Stimulated activated naive B cell treated with anti-CD40 and anti-IgM and Interleukin-4, amounts not matched to agents 10 μg/mL and 1 μg/mL and 100 μg/mL, for 72 hours (primary cell): ENCODE measurements at regions not wholly inside any gene's neighbourhood (a gene's known extent, or its start where the extent isn't known, plus 50 kb on each side); places are given as distances from the start of the nearest gene placed in this dataset.
"Not testable (repeated sequence)": the region's sequence is repeated elsewhere in the genome, so short reads cannot be mapped to it uniquely, and the experiment has no call there.

Experiments
- ATAC-seq, 2 donors: fragments of 150-1000 bp; cut with Tn5 transposase; replicated peaks; 2 replicates each; pipeline ENCODE4 v1.10.0; 2021; ENCODE audit warnings: moderate library complexity in 1 of 2
- DNase-seq: peaks from one replicate; pipeline ENCODE4 v3.0.0; 2021
- H3K27ac Mint-ChIP-seq: one replicate; pipeline ENCODE4 v1.8.0; 2022; ENCODE audit warnings: mild to moderate bottlenecking, mixed read lengths
- H3K27me3 Mint-ChIP-seq, 2 donors: one replicate each; pipeline ENCODE4 v1.8.0; 2022; ENCODE audit warnings: mixed read lengths in 2 of 2
- H3K36me3 Mint-ChIP-seq, 2 donors: one replicate each; pipeline ENCODE4 v1.8.0; 2022; ENCODE audit warnings: mixed read lengths in 2 of 2, mild to moderate bottlenecking in 1 of 2
- H3K4me1 Mint-ChIP-seq, 2 donors: one replicate each; pipeline ENCODE4 v1.8.0; 2022; ENCODE audit warnings: mixed read lengths in 2 of 2, mild to moderate bottlenecking in 1 of 2
- H3K4me3 Mint-ChIP-seq, 2 donors: one replicate each; pipeline ENCODE4 v1.8.0; 2022; ENCODE audit warnings: mild to moderate bottlenecking in 2 of 2, mixed read lengths in 2 of 2, moderate library complexity in 1 of 2
- H3K9me3 Mint-ChIP-seq, 2 donors: one replicate each; pipeline ENCODE4 v1.8.0; 2022; ENCODE audit warnings: mixed read lengths in 2 of 2, mild to moderate bottlenecking in 1 of 2

GRCh38 chr10:109744020-109744419 lies 179.3 kb downstream of the XPNPEP1 start:
- ATAC-seq (no peak), DNase-seq (no peak)
- no peaks in the 10 kb centered on the region for H3K36me3 Mint-ChIP-seq
- H3K4me1 Mint-ChIP-seq: no peaks in the 10 kb centered on the region
- no peak overlapping the region for H3K4me3 Mint-ChIP-seq
- peaks cover 0 to 6% of the 10 kb centered on the region in 2 donors for H3K27me3 Mint-ChIP-seq
- H3K27ac Mint-ChIP-seq: no peak overlapping the region
- H3K9me3 Mint-ChIP-seq: no peaks in the 10 kb centered on the region

DNA sequence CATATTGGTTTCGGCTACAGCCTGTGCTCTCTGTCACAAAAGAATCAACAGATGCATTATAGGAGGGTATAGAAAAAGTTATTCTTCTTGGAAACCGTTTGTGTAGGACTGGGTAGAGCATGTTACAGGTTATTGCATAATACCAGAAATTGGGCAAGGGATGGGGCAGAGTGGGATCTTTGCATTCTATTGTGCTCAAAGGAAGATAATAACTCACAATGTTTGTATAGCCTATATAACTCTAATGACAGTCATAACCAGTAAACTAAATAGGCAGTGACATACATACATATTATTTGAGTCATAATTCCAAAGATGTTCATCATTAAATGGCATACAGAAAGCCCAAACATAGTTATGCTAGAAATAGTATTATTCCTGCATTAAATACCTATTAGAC lies 179.7 kb downstream of the XPNPEP1 start:
- Mint-ChIP-seq H3K4me3 (no peak overlapping the region), H3K9me3 (no peaks in the 10 kb centered on the region), H3K27ac (no peak overlapping the region), H3K36me3 (no peaks in the 10 kb centered on the region), H3K4me1 (no peaks in the 10 kb centered on the region), H3K27me3 (peaks cover 0 to 6% of the 10 kb centered on the region in 2 donors)
- DNase-seq: no peak
- no peak for ATAC-seq

DNA sequence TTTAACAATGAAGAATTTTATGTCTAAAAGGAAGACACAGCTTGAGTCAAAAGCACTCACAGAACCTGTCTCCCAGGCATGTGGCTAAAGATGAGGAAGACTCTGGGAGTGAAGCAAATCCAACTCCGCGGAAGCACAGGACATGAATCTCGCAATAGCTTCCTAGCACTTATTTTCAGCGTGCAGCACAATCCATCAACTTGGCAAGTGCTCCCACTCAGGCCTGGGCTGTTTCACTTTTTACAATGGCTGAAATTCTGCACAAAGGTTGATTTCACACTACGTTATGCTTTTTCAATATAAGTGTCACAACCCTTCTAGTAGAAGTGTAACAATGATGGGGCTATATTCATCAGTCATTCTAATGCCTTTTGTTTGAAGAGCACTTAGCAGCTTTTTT lies 180.2 kb downstream of the XPNPEP1 start:
- H3K4me1 Mint-ChIP-seq: no peaks in the 10 kb centered on the region
- no peaks in the 10 kb centered on the region for H3K9me3 Mint-ChIP-seq
- no peak for DNase-seq
- peaks cover 0 to 6% of the 10 kb centered on the region in 2 donors for H3K27me3 Mint-ChIP-seq
- no peaks in the 10 kb centered on the region for H3K36me3 Mint-ChIP-seq
- no peak overlapping the region for H3K4me3 Mint-ChIP-seq
- no peak for ATAC-seq
- H3K27ac Mint-ChIP-seq: no peak overlapping the region

GRCh38 chr10:109741712-109742111 lies 181.6 kb downstream of the XPNPEP1 start:
- H3K27me3 Mint-ChIP-seq: peaks cover 0 to 6% of the 10 kb centered on the region in 2 donors
- H3K27ac Mint-ChIP-seq: no peak overlapping the region
- H3K4me1 Mint-ChIP-seq: no peaks in the 10 kb centered on the region
- no peak overlapping the region for H3K4me3 Mint-ChIP-seq
- no peaks in the 10 kb centered on the region for H3K9me3 Mint-ChIP-seq
- DNase-seq: no peak
- no peaks in the 10 kb centered on the region for H3K36me3 Mint-ChIP-seq
- ATAC-seq: no peak

- H3K9me3 Mint-ChIP-seq: no peaks in the 10 kb centered on the region
- DNase-seq (no peak), ATAC-seq (no peak)
- H3K36me3 Mint-ChIP-seq: no peaks in the 10 kb centered on the region
- no peak overlapping the region for H3K27ac Mint-ChIP-seq
- H3K27me3 Mint-ChIP-seq: peaks cover 0 to 6% of the 10 kb centered on the region in 2 donors
- no peaks in the 10 kb centered on the region for H3K4me1 Mint-ChIP-seq
- H3K4me3 Mint-ChIP-seq: no peak overlapping the region
Observed at GRCh38 chr10:109740436-109740835, 182.9 kb downstream of the XPNPEP1 start.

DNA sequence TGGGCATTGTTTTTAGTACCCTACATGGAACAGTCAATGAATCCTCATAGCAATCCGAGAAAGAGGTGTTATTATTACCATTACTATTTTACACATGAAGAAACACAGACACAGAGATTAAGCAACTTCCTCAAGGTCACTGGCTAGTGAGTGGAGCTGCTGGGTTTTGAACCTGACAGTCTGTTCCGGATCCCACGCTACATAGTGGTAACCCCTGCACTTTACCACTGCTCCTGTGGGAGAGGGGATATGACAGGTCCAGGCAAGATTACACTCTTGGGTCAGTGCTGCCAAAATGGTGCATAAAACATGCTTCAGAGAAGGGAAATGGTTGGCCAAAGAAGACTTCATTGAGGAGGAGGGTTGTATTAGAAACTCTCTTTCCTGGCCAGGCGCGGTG lies 185.7 kb downstream of the XPNPEP1 start:
- Mint-ChIP-seq H3K36me3 (no peaks in the 10 kb centered on the region), H3K9me3 (no peaks in the 10 kb centered on the region), H3K27me3 (peaks cover 0 to 6% of the 10 kb centered on the region in 2 donors), H3K4me1 (no peaks in the 10 kb centered on the region), H3K27ac (no peak overlapping the region), H3K4me3 (no peak overlapping the region)
- DNase-seq (no peak), ATAC-seq (no peak)

- peaks cover 0 to 6% of the 10 kb centered on the region in 2 donors for H3K27me3 Mint-ChIP-seq
- no peak overlapping the region for H3K27ac Mint-ChIP-seq
- H3K4me1 Mint-ChIP-seq: no peaks in the 10 kb centered on the region
- no peak for ATAC-seq
- H3K9me3 Mint-ChIP-seq: no peaks in the 10 kb centered on the region
- no peak for DNase-seq
- no peak overlapping the region for H3K4me3 Mint-ChIP-seq
- H3K36me3 Mint-ChIP-seq: no peaks in the 10 kb centered on the region
Observed at GRCh38 chr10:109737009-109737408, 186.3 kb downstream of the XPNPEP1 start.

DNA sequence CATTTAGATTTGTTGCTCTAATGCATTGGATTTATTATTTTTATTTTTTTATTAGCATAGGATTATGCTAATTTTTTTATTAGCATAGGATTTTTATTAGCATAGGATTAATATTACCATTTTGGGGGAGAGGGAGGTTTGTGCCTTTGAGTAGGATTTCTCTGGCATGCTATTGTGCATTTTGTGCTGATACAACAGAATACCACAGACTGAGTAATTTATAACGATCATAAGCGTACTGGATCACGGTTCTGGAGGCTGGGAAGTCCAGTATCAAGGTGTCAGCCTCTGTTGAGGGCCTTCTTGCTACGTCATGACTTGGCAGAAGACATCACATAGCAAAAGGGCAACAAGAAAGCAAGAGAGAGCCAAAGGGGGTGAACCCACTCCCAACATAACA lies 187.5 kb downstream of the XPNPEP1 start:
- H3K4me3 Mint-ChIP-seq: no peak overlapping the region
- H3K27ac Mint-ChIP-seq: no peak overlapping the region
- no peaks in the 10 kb centered on the region for H3K36me3 Mint-ChIP-seq
- peaks cover 0 to 6% of the 10 kb centered on the region in 2 donors for H3K27me3 Mint-ChIP-seq
- H3K4me1 Mint-ChIP-seq: no peaks in the 10 kb centered on the region
- DNase-seq (no peak), ATAC-seq (no peak)
- no peaks in the 10 kb centered on the region for H3K9me3 Mint-ChIP-seq

GRCh38 chr10:109732254-109732965 lies 190.9 kb downstream of the XPNPEP1 start:
- Mint-ChIP-seq H3K9me3 (peaks cover 0 to 2% of the 10 kb centered on the region in 2 donors), H3K4me3 (no peak overlapping the region), H3K4me1 (no peaks in the 10 kb centered on the region), H3K27ac (no peak overlapping the region), H3K27me3 (no peaks in the 10 kb centered on the region), H3K36me3 (no peaks in the 10 kb centered on the region)
- DNase-seq: no peak
- ATAC-seq: no peak

DNA sequence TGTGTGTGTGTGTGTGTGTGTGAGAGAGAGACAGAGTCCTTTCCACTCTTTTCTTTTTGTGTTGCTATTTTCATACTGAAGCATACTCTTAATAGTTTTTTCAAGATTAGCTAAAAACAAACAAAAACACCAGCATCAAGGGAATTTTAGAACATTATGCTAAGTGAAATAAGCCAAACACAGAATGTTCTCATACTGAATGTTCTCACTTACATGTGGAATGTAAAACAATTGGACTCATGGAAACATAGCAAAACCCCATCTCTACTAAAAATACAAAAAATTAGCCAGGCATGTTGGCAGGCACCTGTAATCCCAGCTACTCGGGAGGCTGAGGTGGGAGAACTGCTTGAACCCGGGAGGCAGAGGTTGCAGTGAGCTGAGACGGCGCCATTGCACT lies 193.4 kb downstream of the XPNPEP1 start:
- H3K4me1 Mint-ChIP-seq, H3K36me3 Mint-ChIP-seq, DNase-seq, H3K27ac Mint-ChIP-seq, ATAC-seq, H3K9me3 Mint-ChIP-seq, H3K4me3 Mint-ChIP-seq, H3K27me3 Mint-ChIP-seq: not testable (repeated sequence)

- H3K4me3 Mint-ChIP-seq: no peak overlapping the region
- no peaks in the 10 kb centered on the region for H3K27me3 Mint-ChIP-seq
Observed at GRCh38 chr10:109727436-109727835, 195.9 kb downstream of the XPNPEP1 start.

GRCh38 chr10:109726473-109726872 lies 196.8 kb downstream of the XPNPEP1 start:
- Mint-ChIP-seq H3K36me3 (no peaks in the 10 kb centered on the region), H3K4me1 (no peaks in the 10 kb centered on the region), H3K27ac (no peak overlapping the region), H3K27me3 (no peaks in the 10 kb centered on the region), H3K9me3 (peaks cover 4 to 5% of the 10 kb centered on the region in 2 donors), H3K4me3 (no peak overlapping the region)
- DNase-seq (no peak), ATAC-seq (no peak)

More at GRCh38 chr10:109727436-109727835, 195.9 kb downstream of the XPNPEP1 start:
- no peak for ATAC-seq
- Mint-ChIP-seq H3K9me3 (peaks cover 4 to 5% of the 10 kb centered on the region in 2 donors), H3K4me1 (no peaks in the 10 kb centered on the region), H3K36me3 (no peaks in the 10 kb centered on the region), H3K27ac (no peak overlapping the region)
- DNase-seq: no peak

DNA sequence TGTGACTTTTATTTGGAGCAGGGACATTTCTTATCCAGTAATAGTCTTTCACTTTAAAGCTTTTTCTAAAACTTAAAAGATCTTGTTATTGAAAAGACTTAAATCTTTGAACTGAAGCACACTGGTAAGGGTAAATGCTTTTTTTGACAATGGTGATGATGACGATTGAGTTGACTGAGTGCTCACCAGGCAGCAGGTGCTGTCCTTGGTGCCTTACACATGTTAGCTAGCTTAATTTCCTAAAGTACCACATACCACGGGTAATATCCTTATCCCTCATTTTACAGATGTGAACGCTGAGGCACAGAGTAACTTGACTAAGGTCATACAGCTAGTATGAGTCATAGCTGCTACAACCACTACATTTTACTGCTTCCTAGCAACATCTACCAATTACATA lies 200.0 kb downstream of the XPNPEP1 start:
- Mint-ChIP-seq H3K27ac (no peak overlapping the region), H3K4me3 (no peak overlapping the region), H3K9me3 (peaks cover 4 to 5% of the 10 kb centered on the region in 2 donors), H3K36me3 (no peaks in the 10 kb centered on the region), H3K4me1 (no peaks in the 10 kb centered on the region), H3K27me3 (no peaks in the 10 kb centered on the region)
- ATAC-seq: no peak
- DNase-seq: no peak

GRCh38 chr10:109721453-109722064 lies 201.8 kb downstream of the XPNPEP1 start:
- peaks cover 0 to 6% of the 10 kb centered on the region in 2 donors for H3K27me3 Mint-ChIP-seq

DNA sequence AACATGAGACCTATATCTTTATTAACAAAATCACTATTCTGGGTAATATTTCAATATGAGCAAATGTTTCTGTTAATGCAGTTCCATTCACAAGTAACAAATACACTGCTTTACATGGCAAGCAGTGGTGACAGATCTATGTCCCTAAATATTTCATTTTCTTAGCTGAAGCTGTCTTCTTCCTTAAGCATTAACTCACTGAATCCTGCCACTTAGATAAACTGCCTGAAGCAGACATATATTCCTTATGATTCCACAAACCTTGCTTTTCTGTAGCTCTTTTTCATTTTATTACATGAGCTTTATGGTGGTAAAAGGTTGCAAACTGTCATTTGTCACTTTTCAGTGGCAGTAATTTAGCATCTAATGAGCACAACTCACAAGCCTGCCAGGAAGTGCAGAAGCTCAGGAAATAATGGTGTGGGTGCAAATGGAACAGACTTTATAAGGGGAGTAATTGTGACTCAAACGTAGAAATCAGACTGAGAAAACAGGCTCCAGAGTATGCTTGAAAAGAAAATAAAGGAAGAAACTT lies 217.2 kb downstream of the XPNPEP1 start:
- H3K36me3 Mint-ChIP-seq: no peaks in the 10 kb centered on the region
- no peak overlapping the region for H3K4me3 Mint-ChIP-seq
- DNase-seq: no peak
- ATAC-seq: no peak
- H3K27me3 Mint-ChIP-seq: no peaks in the 10 kb centered on the region
- peaks cover 10 to 17% of the 10 kb centered on the region in 2 donors for H3K9me3 Mint-ChIP-seq
- no peaks in the 10 kb centered on the region for H3K4me1 Mint-ChIP-seq
- H3K27ac Mint-ChIP-seq: no peak overlapping the region

More at GRCh38 chr10:109721453-109722064, 201.8 kb downstream of the XPNPEP1 start:
- H3K4me1 Mint-ChIP-seq: no peaks in the 10 kb centered on the region
- no peaks in the 10 kb centered on the region for H3K36me3 Mint-ChIP-seq
- H3K9me3 Mint-ChIP-seq: peaks cover 4 to 9% of the 10 kb centered on the region in 2 donors
- no peak for ATAC-seq
- no peak for DNase-seq
- H3K27ac Mint-ChIP-seq: no peak overlapping the region
- no peak overlapping the region for H3K4me3 Mint-ChIP-seq
